AG09309 (cell line): ENCODE measurements at regions not wholly inside any gene's neighbourhood (a gene's known extent, or its start where the extent isn't known, plus 50 kb on each side); places are given as distances from the start of the nearest gene placed in this dataset.

Experiments
- DNase-seq: peaks from one replicate; pipeline ENCODE4 v3.0.0-alpha.2; 2010; ENCODE audit warnings: low read depth
- H3K4me3 ChIP-seq: 2 replicates; pipeline ENCODE4 v1.5.1; 2011; ENCODE audit warnings: mild to moderate bottlenecking, low read depth, low read length, moderate library complexity; ENCODE audit not compliant: control insufficient read depth
- TF ChIP-seq, protein P1 (sequence below): IDR thresholded peaks from 2 replicates; pipeline ENCODE4 v1.5.1; 2011; ENCODE audit warnings: mild to moderate bottlenecking, low read depth, low read length, inconsistent platforms; ENCODE audit not compliant: insufficient read depth, control insufficient read depth; ENCODE audit errors: missing control alignments

DNA sequence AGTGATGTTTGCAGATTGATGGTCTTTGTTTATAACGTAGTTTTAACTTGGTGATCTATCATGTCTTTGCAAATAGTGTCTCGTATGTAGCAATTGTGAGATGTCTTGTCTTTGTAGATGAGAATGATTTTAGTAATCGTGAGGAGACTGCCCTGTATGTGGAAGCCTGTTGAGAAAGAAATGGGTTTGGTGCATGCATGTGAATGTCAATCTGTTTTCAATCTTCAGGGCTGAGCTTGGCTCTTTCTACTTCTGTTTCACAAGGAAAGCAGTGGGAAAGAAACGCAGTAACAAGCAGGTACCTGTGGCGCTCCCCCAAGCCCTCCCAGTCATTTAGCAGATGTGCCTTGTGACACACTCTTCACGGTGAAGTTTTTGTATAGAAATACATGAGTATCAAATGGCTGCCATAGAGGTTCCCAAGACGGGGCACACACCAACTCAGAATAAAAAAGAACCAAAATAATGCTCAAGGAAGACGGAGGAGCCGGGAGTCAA, 342.8 kb upstream of the DDHD1 start:
- no peak for DNase-seq
- TF ChIP-seq, protein P1, sequence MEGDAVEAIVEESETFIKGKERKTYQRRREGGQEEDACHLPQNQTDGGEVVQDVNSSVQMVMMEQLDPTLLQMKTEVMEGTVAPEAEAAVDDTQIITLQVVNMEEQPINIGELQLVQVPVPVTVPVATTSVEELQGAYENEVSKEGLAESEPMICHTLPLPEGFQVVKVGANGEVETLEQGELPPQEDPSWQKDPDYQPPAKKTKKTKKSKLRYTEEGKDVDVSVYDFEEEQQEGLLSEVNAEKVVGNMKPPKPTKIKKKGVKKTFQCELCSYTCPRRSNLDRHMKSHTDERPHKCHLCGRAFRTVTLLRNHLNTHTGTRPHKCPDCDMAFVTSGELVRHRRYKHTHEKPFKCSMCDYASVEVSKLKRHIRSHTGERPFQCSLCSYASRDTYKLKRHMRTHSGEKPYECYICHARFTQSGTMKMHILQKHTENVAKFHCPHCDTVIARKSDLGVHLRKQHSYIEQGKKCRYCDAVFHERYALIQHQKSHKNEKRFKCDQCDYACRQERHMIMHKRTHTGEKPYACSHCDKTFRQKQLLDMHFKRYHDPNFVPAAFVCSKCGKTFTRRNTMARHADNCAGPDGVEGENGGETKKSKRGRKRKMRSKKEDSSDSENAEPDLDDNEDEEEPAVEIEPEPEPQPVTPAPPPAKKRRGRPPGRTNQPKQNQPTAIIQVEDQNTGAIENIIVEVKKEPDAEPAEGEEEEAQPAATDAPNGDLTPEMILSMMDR, result no peak

DNA sequence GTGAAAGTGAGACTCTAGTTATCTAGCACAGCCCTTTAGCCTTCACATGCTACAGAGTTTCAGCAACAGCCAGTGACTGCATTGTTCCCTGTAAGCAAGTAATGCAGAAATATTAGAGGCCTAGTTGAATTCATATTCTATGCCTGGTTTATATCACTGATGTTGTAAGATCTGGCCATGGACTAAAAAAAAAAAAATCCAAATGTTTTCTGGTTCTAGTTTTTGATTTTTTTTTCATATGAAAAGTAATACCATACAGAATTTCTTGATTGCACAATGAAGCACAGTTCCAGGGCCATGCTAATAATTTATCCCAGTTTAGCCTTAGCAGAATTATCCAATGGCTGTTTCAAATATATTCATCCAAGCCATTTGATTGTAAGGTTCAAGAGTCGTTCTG, 341.5 kb upstream of the DDHD1 start:
- no peak for DNase-seq
- no peak overlapping the region for H3K4me3 ChIP-seq
- TF ChIP-seq, protein P1, result no peak

More for the DNA sequence above, 342.8 kb upstream of the DDHD1 start:
- H3K4me3 ChIP-seq, result no peak overlapping the region

DNA sequence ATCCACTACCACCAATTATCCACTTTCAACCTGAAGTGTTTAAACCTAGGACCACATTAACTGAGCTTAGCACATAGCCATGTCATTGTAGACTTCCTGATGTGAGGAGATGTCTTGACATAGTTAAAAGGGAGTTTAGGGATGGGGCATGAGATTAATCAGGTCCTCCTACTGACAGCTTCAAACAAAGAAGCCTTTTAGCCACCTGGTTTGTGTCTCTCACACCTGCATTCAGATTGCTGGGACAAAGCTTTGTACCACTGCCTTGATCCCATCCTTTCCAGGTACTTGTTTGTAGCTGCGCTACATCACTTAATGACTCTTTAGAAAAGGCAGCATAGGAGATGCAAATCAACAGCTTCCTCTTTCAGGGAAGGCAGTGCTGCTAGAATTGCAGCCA, 340.7 kb upstream of the DDHD1 start:
- TF ChIP-seq, protein P1, result no peak
- no peak overlapping the region for H3K4me3 ChIP-seq
- DNase-seq, result no peak

DNA sequence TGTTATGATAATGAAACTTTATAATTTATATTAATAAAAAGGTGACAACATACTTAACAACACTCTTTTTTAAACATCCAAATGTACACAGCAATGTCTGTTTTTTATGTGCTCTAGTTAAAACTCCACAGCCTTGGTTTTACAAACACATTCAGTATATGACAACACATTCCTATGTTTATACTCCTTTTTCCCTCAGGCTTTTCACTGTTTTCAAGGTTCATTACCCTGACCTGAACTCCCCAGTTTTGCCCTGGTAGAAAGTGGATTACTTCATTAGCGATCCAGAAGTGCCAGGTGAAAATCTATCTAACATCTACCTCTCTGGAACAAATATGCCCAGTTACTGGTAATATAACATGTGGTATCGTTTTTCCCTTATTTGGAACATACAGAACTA, 340.2 kb upstream of the DDHD1 start:
- TF ChIP-seq, protein P1, result no peak
- H3K4me3 ChIP-seq, result no peak overlapping the region
- no peak for DNase-seq

DNA sequence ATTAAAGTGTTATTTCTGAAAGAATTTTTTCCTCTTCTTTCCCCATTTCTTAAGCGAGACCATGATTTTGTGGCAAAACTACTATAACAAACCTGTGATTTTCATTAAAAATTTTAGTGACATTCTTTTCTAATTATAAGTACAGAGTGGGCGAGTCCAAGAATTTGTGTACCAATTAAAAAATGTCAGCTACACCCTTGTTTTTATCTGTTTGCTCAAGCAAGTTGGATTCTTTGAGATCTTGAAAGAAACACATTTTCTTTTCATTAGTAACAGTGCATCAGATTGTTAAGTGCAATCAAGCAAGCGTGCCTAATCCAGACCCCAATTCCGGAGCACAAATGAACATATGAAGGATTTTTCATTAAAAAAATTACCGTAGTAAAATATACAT, 338.8 kb upstream of the DDHD1 start:
- DNase-seq, result no peak
- no peak overlapping the region for H3K4me3 ChIP-seq

DNA sequence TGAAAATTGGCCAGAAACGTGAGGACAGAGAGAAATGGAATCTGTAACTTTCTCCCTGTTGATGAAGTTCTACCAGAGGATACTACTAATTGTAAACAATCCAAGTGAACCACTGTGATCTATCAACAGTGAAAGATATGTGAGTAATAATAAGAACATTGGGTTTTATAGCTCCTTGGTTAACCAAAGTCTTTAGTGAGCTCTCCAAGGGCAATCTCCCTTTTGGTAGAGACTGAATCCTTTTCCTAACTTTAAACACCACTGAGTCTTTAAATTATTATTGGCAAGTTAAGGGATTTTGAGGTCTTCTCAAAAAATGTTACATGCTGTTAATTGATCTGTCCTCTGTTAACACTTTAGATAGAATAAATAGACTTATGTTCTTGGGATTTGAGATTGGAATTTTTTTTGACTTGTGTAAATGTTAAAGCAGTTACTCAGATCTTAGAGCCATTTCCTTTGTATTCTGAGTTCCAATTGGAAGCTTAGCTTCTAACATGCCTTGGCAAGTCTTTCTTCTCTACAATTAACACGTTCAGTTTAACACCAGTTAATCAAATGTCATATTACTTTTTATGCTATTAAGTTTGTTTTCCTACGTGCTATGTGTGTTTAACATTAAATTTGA, 338.2 kb upstream of the DDHD1 start:
- DNase-seq, result peak; percentile 49
- no peak overlapping the region for H3K4me3 ChIP-seq
- TF ChIP-seq, protein P1, result no peak

More for the DNA sequence above, 338.8 kb upstream of the DDHD1 start:
- TF ChIP-seq, protein P1, result no peak
